HG02852 (cell line): ENCODE measurements at regions not wholly inside any gene's neighbourhood (a gene's known extent, or its start where the extent isn't known, plus 50 kb on each side); places are given as distances from the start of the nearest gene placed in this dataset.

ENCODE experiments used
- ATAC-seq: cut with Tn5 transposase; IDR thresholded peaks from one replicate; pipeline ENCODE4 v1.9.1; 2021; ENCODE audit warnings: mild to moderate bottlenecking, moderate library complexity; ENCODE audit not compliant: unreplicated experiment

GRCh38 chr5:30104872-30105596 is 1088.5 kb upstream of the CDH6 start:
- ATAC-seq: no peak

GRCh38 chr5:30103452-30104202 is 1089.9 kb upstream of the CDH6 start:
- no peak for ATAC-seq

- ATAC-seq: no peak
These were observed 1090.4 kb upstream of the CDH6 start for GRCh38 chr5:30103052-30103451.

GRCh38 chr5:30102185-30102584 is 1091.3 kb upstream of the CDH6 start:
- ATAC-seq: no peak

GRCh38 chr5:30100929-30101328 is 1092.6 kb upstream of the CDH6 start:
- ATAC-seq: no peak

GRCh38 chr5:30100148-30100713 is 1093.3 kb upstream of the CDH6 start:
- ATAC-seq: no peak

- no peak for ATAC-seq
These were observed 1093.9 kb upstream of the CDH6 start for GRCh38 chr5:30099634-30100033.

GRCh38 chr5:30098940-30099339 is 1094.5 kb upstream of the CDH6 start:
- ATAC-seq: no peak

GRCh38 chr5:30092548-30092947 is 1100.9 kb upstream of the CDH6 start:
- ATAC-seq: no peak

- ATAC-seq: no peak
These were observed 1123.8 kb upstream of the CDH6 start for GRCh38 chr5:30069441-30070263.

- no peak for ATAC-seq
These were observed 1130.0 kb upstream of the CDH6 start for GRCh38 chr5:30063503-30063902.

- ATAC-seq: no peak
These were observed 1141.5 kb upstream of the CDH6 start for GRCh38 chr5:30051976-30052375.

- no peak for ATAC-seq
These were observed 1143.2 kb upstream of the CDH6 start for GRCh38 chr5:30050056-30050815.

- ATAC-seq: no peak
These were observed 1150.8 kb upstream of the CDH6 start for GRCh38 chr5:30042677-30043076.

GRCh38 chr5:30041831-30042385 is 1151.6 kb upstream of the CDH6 start:
- no peak for ATAC-seq

GRCh38 chr5:30041291-30041690 is 1152.2 kb upstream of the CDH6 start:
- no peak for ATAC-seq

- ATAC-seq: no peak
These were observed 1152.9 kb upstream of the CDH6 start for GRCh38 chr5:30040488-30041118.

GRCh38 chr5:30039379-30039778 is 1154.1 kb upstream of the CDH6 start:
- ATAC-seq: no peak

- ATAC-seq: no peak
These were observed 1158.6 kb upstream of the CDH6 start for GRCh38 chr5:30034870-30035269.

GRCh38 chr5:30030101-30030500 is 1163.4 kb upstream of the CDH6 start:
- no peak for ATAC-seq
